ENCODE measurements at regions not wholly inside any gene's neighbourhood (a gene's known extent, or its start where the extent isn't known, plus 50 kb on each side); places are given as distances from the start of the nearest gene placed in this dataset.

- H3K4me3 ChIP-seq (ENCODE audit: low read depth, low read length) = no peak overlapping the region
- no peak for TF ChIP-seq CTCF (IDR thresholded peaks at IDR 0.05; ENCODE audit: borderline replicate concordance, insufficient read depth, low read depth, low read length)
Observed at GRCh38 chr3:23739536-23739935, 66.2 kb upstream of the UBE2E1 start.

GRCh38 chr3:23740517-23740965 is 65.2 kb upstream of the UBE2E1 start:
- no peak overlapping the region for H3K4me3 ChIP-seq (ENCODE audit: low read depth, low read length)
- TF ChIP-seq CTCF (IDR thresholded peaks at IDR 0.05; ENCODE audit: borderline replicate concordance, insufficient read depth, low read depth, low read length) = no peak

- no peak for TF ChIP-seq CTCF (IDR thresholded peaks at IDR 0.05; ENCODE audit: borderline replicate concordance, insufficient read depth, low read depth, low read length)
- no peak overlapping the region for H3K4me3 ChIP-seq (ENCODE audit: low read depth, low read length)
Observed at GRCh38 chr3:23741036-23741706, 64.6 kb upstream of the UBE2E1 start.

GRCh38 chr3:23743141-23743784 is 62.5 kb upstream of the UBE2E1 start:
- H3K4me3 ChIP-seq (ENCODE audit: low read depth, low read length) = no peak overlapping the region
- no peak for TF ChIP-seq CTCF (IDR thresholded peaks at IDR 0.05; ENCODE audit: borderline replicate concordance, insufficient read depth, low read depth, low read length)

GRCh38 chr3:23746441-23746840 is 59.3 kb upstream of the UBE2E1 start:
- H3K4me3 ChIP-seq (ENCODE audit: low read depth, low read length) = no peak overlapping the region
- no peak for TF ChIP-seq CTCF (IDR thresholded peaks at IDR 0.05; ENCODE audit: borderline replicate concordance, insufficient read depth, low read depth, low read length)

GRCh38 chr3:23747841-23748240 is 57.9 kb upstream of the UBE2E1 start:
- TF ChIP-seq CTCF (IDR thresholded peaks at IDR 0.05; ENCODE audit: borderline replicate concordance, insufficient read depth, low read depth, low read length) = no peak
- no peak overlapping the region for H3K4me3 ChIP-seq (ENCODE audit: low read depth, low read length)

All from GM12875 (cell line).